GM12864 (cell line): ENCODE measurements at regions not wholly inside any gene's neighbourhood (a gene's known extent, or its start where the extent isn't known, plus 50 kb on each side); places are given as distances from the start of the nearest gene placed in this dataset.
"Not testable (repeated sequence)": the region's sequence is repeated elsewhere in the genome, so short reads cannot be mapped to it uniquely, and the experiment has no call there.

Experiments used
- DNase-seq: peaks from one replicate; pipeline ENCODE4 v3.0.0-alpha.2; 2011; ENCODE audit warnings: low read depth
- H3K4me3 ChIP-seq: 2 replicates; pipeline ENCODE4 v1.5.1; 2011; ENCODE audit warnings: mild to moderate bottlenecking, low read depth, low read length, control low read depth
- TF ChIP-seq, protein P1 (sequence below): IDR thresholded peaks from 2 replicates; pipeline ENCODE4 v1.5.1; 2011; ENCODE audit warnings: low read depth, mild to moderate bottlenecking, moderate library complexity, low read length, control low read depth, inconsistent platforms; ENCODE audit errors: missing control alignments

DNA sequence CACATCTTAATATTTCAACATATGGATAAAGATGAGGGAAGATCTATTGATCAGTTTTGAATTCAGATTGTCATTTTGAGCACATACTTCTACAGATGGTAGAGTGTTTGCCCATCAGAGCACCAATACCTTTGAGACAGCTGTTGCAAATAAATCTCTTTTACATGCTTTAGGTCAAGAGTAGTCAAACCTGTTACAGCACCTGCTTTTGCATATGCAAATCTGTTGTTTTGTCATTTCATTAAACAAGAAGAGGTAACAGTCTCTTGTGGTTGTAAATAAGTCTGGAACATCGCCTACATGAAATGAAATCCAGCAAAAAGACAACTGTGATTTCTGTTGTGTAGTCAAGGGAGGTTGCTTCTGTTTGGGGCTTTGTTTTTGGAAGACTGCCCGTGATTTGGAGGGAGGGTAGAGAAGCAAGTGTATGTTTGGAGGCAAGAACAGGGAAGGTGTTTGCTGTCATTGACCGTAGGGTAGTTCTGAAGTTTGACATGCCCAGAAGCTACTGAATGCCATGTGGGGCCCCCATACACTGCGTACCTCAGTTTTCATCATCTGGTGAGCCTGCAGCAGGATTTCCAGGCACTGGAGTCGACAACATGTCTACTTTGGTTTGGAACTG, 233.6 kb upstream of the PPP1R3A start:
- TF ChIP-seq, protein P1, sequence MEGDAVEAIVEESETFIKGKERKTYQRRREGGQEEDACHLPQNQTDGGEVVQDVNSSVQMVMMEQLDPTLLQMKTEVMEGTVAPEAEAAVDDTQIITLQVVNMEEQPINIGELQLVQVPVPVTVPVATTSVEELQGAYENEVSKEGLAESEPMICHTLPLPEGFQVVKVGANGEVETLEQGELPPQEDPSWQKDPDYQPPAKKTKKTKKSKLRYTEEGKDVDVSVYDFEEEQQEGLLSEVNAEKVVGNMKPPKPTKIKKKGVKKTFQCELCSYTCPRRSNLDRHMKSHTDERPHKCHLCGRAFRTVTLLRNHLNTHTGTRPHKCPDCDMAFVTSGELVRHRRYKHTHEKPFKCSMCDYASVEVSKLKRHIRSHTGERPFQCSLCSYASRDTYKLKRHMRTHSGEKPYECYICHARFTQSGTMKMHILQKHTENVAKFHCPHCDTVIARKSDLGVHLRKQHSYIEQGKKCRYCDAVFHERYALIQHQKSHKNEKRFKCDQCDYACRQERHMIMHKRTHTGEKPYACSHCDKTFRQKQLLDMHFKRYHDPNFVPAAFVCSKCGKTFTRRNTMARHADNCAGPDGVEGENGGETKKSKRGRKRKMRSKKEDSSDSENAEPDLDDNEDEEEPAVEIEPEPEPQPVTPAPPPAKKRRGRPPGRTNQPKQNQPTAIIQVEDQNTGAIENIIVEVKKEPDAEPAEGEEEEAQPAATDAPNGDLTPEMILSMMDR: no peak
- H3K4me3 ChIP-seq: no peak overlapping the region
- DNase-seq: no peak

DNA sequence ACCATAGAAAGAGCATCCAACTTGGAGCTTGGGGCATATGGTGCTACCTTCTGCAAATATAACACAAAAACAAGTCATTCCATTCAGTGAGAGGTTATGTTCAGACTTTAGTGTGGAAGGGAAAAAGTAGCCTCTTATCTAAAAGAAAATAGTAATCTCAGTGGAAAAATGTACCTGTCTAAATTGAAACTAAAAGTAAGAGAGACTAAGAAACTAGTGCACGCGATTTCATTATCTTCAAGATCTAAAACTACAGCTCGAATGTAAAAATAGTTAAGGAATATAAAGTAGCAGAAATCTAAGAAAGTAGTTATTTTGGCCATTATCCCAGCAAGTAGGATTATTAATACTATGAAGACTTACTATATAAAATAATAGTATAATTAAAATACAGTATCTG, 233.0 kb upstream of the PPP1R3A start:
- TF ChIP-seq, protein P1: no peak
- no peak for DNase-seq
- H3K4me3 ChIP-seq: no peak overlapping the region

DNA sequence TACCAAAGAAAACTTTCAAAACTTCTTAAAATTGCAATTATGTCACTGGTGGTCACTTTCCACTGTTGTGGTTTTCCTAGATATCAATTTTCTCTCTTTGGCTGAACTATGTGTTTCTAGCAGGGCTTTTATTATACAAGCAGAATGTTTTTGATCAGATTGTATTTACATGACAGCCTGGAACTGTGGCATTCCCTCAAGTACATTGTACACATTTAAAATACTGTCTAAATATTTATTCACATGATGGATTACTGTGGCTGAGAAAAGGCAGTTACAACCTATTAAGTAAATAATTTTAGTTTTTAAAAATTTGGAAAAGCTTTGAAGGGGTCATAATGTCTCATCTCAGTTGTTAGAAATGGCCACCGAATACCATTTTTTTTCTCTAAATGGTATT, 231.9 kb upstream of the PPP1R3A start:
- no peak overlapping the region for H3K4me3 ChIP-seq
- DNase-seq: no peak
- TF ChIP-seq, protein P1: no peak

DNA sequence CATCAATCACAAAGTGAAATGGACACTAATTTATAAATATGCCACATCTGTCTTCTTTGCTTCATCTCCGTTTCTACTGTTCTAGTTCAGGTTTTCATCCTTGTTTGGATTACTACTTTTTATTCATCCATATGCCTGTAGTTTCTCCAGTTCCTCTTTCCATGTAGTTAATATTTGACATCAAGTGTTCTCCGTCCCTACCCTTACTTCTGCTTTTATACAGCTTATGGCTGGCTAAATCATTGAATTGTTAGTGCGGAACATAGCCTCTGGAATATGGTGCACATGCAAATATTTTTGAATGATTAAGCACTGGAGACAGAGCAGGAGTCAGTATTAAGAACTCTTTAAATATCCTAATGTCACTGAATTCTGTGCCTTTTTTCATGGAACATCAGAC, 230.0 kb upstream of the PPP1R3A start:
- no peak for DNase-seq
- TF ChIP-seq, protein P1: no peak
- H3K4me3 ChIP-seq: no peak overlapping the region

DNA sequence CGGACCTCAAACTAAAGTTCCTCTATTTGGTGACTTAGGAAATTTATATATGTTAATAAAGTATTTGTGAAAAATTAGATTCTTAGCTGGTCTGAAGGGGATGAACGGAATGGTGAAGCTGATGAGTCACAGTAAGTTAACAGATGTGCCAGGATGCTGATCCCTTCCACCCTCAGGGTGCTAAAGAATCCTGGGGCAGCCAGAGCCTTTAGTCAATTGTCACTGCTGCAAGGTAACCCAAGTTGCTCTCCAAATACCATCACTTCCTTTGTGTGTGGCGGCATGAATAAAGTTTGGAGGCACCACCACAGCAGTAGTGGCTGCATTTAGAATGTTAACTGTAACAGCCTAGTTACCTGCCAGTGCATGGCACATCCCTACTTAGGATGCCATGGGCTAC, 222.6 kb upstream of the PPP1R3A start:
- no peak for DNase-seq
- TF ChIP-seq, protein P1: no peak

DNA sequence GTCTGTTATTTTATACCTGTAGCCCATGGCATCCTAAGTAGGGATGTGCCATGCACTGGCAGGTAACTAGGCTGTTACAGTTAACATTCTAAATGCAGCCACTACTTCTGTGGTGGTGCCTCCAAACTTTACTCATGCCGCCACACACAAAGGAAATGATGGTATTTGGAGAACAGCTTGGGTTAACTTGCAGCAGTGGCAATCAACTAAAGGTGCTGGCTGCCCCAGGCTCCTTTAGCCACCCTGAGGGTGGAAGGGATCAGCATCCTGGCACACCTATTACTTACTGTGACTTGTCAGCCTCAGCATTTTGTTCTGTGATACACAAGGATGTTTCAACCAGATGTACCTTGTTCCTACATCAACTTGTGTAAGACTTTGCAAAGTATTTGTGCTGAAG, 221.8 kb upstream of the PPP1R3A start:
- no peak for DNase-seq
- TF ChIP-seq, protein P1: no peak
- no peak overlapping the region for H3K4me3 ChIP-seq

More for the DNA sequence above, 222.6 kb upstream of the PPP1R3A start:
- H3K4me3 ChIP-seq: no peak overlapping the region

DNA sequence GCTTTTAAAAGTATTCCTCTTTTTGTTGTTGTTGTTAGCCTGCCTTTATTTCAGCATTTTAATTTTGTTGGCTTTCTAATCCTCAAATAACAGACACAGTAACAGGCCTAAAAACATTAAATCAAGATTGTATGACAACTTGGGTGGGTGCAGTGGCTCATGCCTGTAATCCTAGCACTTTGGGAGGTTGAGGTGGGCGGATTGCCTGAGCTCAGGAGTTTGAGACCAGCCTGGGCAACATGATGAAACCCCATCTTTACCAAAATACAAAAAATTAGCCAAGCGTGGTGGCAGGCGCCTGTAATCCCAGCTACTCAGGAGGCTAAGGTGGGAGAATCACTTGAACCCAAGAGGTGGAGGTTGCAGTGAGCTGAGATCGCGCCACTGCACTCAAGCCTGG, 220.9 kb upstream of the PPP1R3A start:
- not testable (repeated sequence) for DNase-seq, H3K4me3 ChIP-seq

DNA sequence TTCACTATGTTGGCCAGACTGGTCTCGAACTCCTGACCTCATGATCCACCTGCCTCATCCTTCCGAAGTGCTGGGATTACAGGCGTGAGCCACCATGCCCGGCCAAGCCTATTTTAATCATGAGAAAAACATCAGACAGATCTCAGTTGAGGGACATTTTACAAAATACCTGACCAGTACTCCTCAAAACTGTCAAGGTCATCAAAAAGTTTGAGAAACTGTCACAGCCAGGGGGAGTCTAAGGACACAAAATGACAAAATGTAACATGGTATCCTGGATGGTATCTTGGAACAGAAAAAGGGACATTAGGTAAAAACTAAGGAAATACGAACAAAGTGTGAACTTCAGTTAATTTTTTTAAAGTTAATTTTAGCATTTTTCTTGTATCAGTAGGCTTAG, 219.8 kb upstream of the PPP1R3A start:
- TF ChIP-seq, protein P1: no peak
- no peak overlapping the region for H3K4me3 ChIP-seq
- no peak for DNase-seq
